NCI-H1930 (cell line): ENCODE measurements at regions not wholly inside any gene's neighbourhood (a gene's known extent, or its start where the extent isn't known, plus 50 kb on each side); places are given as distances from the start of the nearest gene placed in this dataset.

Experiments
- DNase-seq, 2 experiments: peaks; one replicate each; lab custom pipeline; 2025; lab: John Stamatoyannopoulos, UW

GRCh38 chr6:71722736-71723135 is 163.6 kb upstream of the RIMS1 start:
- DNase-seq, result no peak

GRCh38 chr6:71724456-71725125 is 161.8 kb upstream of the RIMS1 start:
- DNase-seq, result no peak

- DNase-seq, result no peak
Measured at GRCh38 chr6:71725126-71725470, 161.3 kb upstream of the RIMS1 start.

- no peak for DNase-seq
Measured at GRCh38 chr6:71726121-71726520, 160.2 kb upstream of the RIMS1 start.

GRCh38 chr6:71727632-71728294 is 158.6 kb upstream of the RIMS1 start:
- no peak for DNase-seq

GRCh38 chr6:71730284-71730683 is 156.1 kb upstream of the RIMS1 start:
- no peak for DNase-seq

GRCh38 chr6:71733970-71734899 is 152.1 kb upstream of the RIMS1 start:
- DNase-seq, result no peak

GRCh38 chr6:71737953-71738352 is 148.4 kb upstream of the RIMS1 start:
- no peak for DNase-seq

GRCh38 chr6:71745525-71745924 is 140.8 kb upstream of the RIMS1 start:
- DNase-seq, result no peak

GRCh38 chr6:71766146-71766760 is 120.1 kb upstream of the RIMS1 start:
- no peak for DNase-seq

GRCh38 chr6:71766796-71767195 is 119.6 kb upstream of the RIMS1 start:
- no peak for DNase-seq

GRCh38 chr6:71768356-71768755 is 118.0 kb upstream of the RIMS1 start:
- DNase-seq, result no peak

- no peak for DNase-seq
Measured at GRCh38 chr6:71808865-71809264, 77.5 kb upstream of the RIMS1 start.

- no peak for DNase-seq
Measured at GRCh38 chr6:71810880-71811279, 75.5 kb upstream of the RIMS1 start.

- no peak for DNase-seq
Measured at GRCh38 chr6:71822625-71823024, 63.7 kb upstream of the RIMS1 start.

- peak in 1 of 2 experiments; percentile 2 for DNase-seq
Measured at GRCh38 chr6:71832110-71832764, 54.1 kb upstream of the RIMS1 start.
